OCI-LY3 (cell line): ENCODE measurements at regions not wholly inside any gene's neighbourhood (a gene's known extent, or its start where the extent isn't known, plus 50 kb on each side); places are given as distances from the start of the nearest gene placed in this dataset.

ENCODE experiments used
- H2AFZ ChIP-seq: fragments of 200-600, 300-600 bp; shearing (Covaris generic); 2 replicates; pipeline ENCODE4 v1.6.0; 2014; ENCODE audit warnings: antibody characterized with exemption, low read depth, low read length
- H3K27ac ChIP-seq: fragments of 200-600, 300-600 bp; sonication (generic); 2 replicates; pipeline ENCODE4 v1.5.1; 2014; ENCODE audit warnings: mild to moderate bottlenecking, low read length, moderate library complexity, mixed read lengths
- H3K27me3 ChIP-seq: fragments of 200-600, 300-600 bp; sonication (generic); 2 replicates; pipeline ENCODE4 v1.6.1; 2014; ENCODE audit warnings: low read depth, low read length, mixed read lengths
- H3K36me3 ChIP-seq: fragments of 200-600, 300-600 bp; sonication (generic); replicated peaks from 2 replicates; pipeline ENCODE3; 2014; ENCODE audit warnings: low read depth, low read length, mixed read lengths
- H3K4me1 ChIP-seq: fragments of 300-600, 200-600 bp; sonication (generic); 2 replicates; pipeline ENCODE4 v1.6.1; 2014; ENCODE audit warnings: low read length, mixed read lengths
- H3K4me2 ChIP-seq: fragments of 200-600, 300-600 bp; sonication (generic); 2 replicates; pipeline ENCODE4 v1.6.1; 2014; ENCODE audit warnings: low read length, mixed read lengths
- H3K4me3 ChIP-seq: fragments of 300-600, 200-600 bp; sonication (generic); 2 replicates; pipeline ENCODE4 v1.5.1; 2014; ENCODE audit warnings: antibody characterized with exemption, mild to moderate bottlenecking, low read length, moderate library complexity
- H3K79me2 ChIP-seq: fragments of 300-600, 200-600 bp; shearing (Covaris generic); 2 replicates; pipeline ENCODE4 v1.6.1; 2014; ENCODE audit warnings: mild to moderate bottlenecking, low read length, mixed read lengths
- H3K9ac ChIP-seq: fragments of 300-600, 200-600 bp; shearing (Covaris generic); 2 replicates; pipeline ENCODE4 v1.6.0; 2014; ENCODE audit warnings: mild to moderate bottlenecking, low read length, moderate library complexity
- H3K9me3 ChIP-seq: fragments of 200-600, 300-600 bp; shearing (Covaris generic); 2 replicates; pipeline ENCODE4 v1.6.1; 2014; ENCODE audit warnings: low read length, mixed read lengths; ENCODE audit not compliant: insufficient read depth
- H4K20me1 ChIP-seq: fragments of 200-600, 300-600 bp; sonication (generic); 2 replicates; pipeline ENCODE4 v1.6.1; 2016; ENCODE audit warnings: low read length, mixed read lengths; ENCODE audit not compliant: insufficient read depth
- CTCF ChIP-seq: fragments of 200-600, 300-600 bp; sonication (generic); IDR thresholded peaks from 2 replicates; pipeline ENCODE4 v1.5.1; 2014; ENCODE audit warnings: antibody characterized with exemption, low read length, low read depth
- EZH2phosphoT487 ChIP-seq: fragments of 200-600 bp; shearing (Covaris generic); IDR thresholded peaks from 2 replicates; pipeline ENCODE4 v1.6.1; 2018; ENCODE audit warnings: antibody characterized with exemption, mixed run types, low read depth

- Histone ChIP-seq H3K27ac (no peak overlapping the region), H3K4me2 (no peak overlapping the region), H4K20me1 (no peaks in the 10 kb centered on the region), H3K4me1 (0 out of 2 replicates have a peak, but pooled peaks cover 6% of the 10 kb centered on the region), H3K4me3 (no peak overlapping the region), H3K27me3 (no peaks in the 10 kb centered on the region), H2AFZ (no peak overlapping the region), H3K79me2 (no peaks in the 10 kb centered on the region), H3K9me3 (no peaks in the 10 kb centered on the region), H3K9ac (no peak overlapping the region), H3K36me3 (no peaks in the 10 kb centered on the region)
- TF ChIP-seq EZH2phosphoT487 (no peak), CTCF (no peak)
Observed at GRCh38 chr3:99498550-99499234, 139.7 kb upstream of the COL8A1 start.

GRCh38 chr3:99487894-99488293 is 150.5 kb upstream of the COL8A1 start:
- Histone ChIP-seq H3K36me3 (no peaks in the 10 kb centered on the region), H3K4me3 (no peak overlapping the region), H3K27ac (no peak overlapping the region), H3K9ac (no peak overlapping the region), H3K4me2 (no peak overlapping the region), H3K9me3 (no peaks in the 10 kb centered on the region; the same call in 1 of the 2 replicates), H4K20me1 (no peaks in the 10 kb centered on the region), H2AFZ (no peak overlapping the region), H3K4me1 (peaks cover 6% of the 10 kb centered on the region; the same call in 1 of the 2 replicates), H3K27me3 (no peaks in the 10 kb centered on the region), H3K79me2 (no peaks in the 10 kb centered on the region)
- TF ChIP-seq EZH2phosphoT487 (no peak), CTCF (no peak)

- Histone ChIP-seq H3K4me3 (no peak overlapping the region), H3K4me1 (peaks cover 6% of the 10 kb centered on the region; the same call in 1 of the 2 replicates), H3K27ac (no peak overlapping the region), H3K36me3 (no peaks in the 10 kb centered on the region), H3K9me3 (no peaks in the 10 kb centered on the region; the same call in 1 of the 2 replicates), H3K79me2 (no peaks in the 10 kb centered on the region), H3K4me2 (no peak overlapping the region), H4K20me1 (no peaks in the 10 kb centered on the region), H3K9ac (no peak overlapping the region), H3K27me3 (no peaks in the 10 kb centered on the region), H2AFZ (no peak overlapping the region)
- no peak for TF ChIP-seq CTCF
- TF ChIP-seq EZH2phosphoT487, result no peak
Observed at GRCh38 chr3:99485286-99485685, 153.1 kb upstream of the COL8A1 start.

- Histone ChIP-seq H3K4me3 (no peak overlapping the region), H3K4me1 (peaks cover 6% of the 10 kb centered on the region; the same call in 1 of the 2 replicates), H2AFZ (no peak overlapping the region), H3K36me3 (no peaks in the 10 kb centered on the region), H4K20me1 (no peaks in the 10 kb centered on the region), H3K27ac (no peak overlapping the region), H3K79me2 (no peaks in the 10 kb centered on the region), H3K9ac (no peak overlapping the region), H3K9me3 (no peaks in the 10 kb centered on the region; the same call in 1 of the 2 replicates), H3K27me3 (no peaks in the 10 kb centered on the region), H3K4me2 (no peak overlapping the region)
- TF ChIP-seq CTCF (no peak), EZH2phosphoT487 (no peak)
Observed at GRCh38 chr3:99484871-99485270, 153.5 kb upstream of the COL8A1 start.
